ENCODE measurements at regions not wholly inside any gene's neighbourhood (a gene's known extent, or its start where the extent isn't known, plus 50 kb on each side); places are given as distances from the start of the nearest gene placed in this dataset.

DNA sequence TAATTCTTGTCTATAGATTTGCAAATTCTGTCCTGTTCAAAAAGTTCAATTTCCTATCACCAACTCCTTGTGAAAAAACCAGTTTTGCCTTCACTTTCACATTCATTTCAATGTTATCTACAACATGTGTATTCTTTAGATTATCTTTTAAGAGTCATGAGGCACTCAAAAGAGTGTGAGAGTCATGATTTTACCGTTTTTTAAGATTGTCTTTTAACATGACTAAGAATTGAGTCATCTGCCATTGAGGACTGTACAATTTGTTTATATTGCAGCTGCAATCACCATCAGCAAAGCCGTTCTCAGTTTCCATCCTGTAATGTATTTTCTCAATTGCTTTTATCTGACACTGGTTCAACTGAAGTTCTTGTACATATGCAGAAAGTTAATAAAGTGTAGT, 275.8 kb downstream of the LNPK start:
- TF ChIP-seq, protein P1, sequence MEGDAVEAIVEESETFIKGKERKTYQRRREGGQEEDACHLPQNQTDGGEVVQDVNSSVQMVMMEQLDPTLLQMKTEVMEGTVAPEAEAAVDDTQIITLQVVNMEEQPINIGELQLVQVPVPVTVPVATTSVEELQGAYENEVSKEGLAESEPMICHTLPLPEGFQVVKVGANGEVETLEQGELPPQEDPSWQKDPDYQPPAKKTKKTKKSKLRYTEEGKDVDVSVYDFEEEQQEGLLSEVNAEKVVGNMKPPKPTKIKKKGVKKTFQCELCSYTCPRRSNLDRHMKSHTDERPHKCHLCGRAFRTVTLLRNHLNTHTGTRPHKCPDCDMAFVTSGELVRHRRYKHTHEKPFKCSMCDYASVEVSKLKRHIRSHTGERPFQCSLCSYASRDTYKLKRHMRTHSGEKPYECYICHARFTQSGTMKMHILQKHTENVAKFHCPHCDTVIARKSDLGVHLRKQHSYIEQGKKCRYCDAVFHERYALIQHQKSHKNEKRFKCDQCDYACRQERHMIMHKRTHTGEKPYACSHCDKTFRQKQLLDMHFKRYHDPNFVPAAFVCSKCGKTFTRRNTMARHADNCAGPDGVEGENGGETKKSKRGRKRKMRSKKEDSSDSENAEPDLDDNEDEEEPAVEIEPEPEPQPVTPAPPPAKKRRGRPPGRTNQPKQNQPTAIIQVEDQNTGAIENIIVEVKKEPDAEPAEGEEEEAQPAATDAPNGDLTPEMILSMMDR (IDR thresholded peaks at IDR 0.05; ENCODE audit: insufficient read depth, low read depth, low read length): no peak
- no peak for TF ChIP-seq EZH2 (IDR thresholded peaks at IDR 0.05; ENCODE audit: insufficient read depth, low read length)
